Erythroblast (primary cell): ENCODE measurements at regions not wholly inside any gene's neighbourhood (a gene's known extent, or its start where the extent isn't known, plus 50 kb on each side); places are given as distances from the start of the nearest gene placed in this dataset.

Source experiments
- GATA1 ChIP-seq: IDR thresholded peaks from 2 replicates; pipeline ENCODE4 v1.6.1; 2011; ENCODE audit warnings: low read depth, mild to moderate bottlenecking, control low read depth, low read length, moderate library complexity
- POLR2A ChIP-seq: IDR thresholded peaks from 2 replicates; pipeline ENCODE4 v1.6.1; 2011; ENCODE audit warnings: mild to moderate bottlenecking, low read length

DNA sequence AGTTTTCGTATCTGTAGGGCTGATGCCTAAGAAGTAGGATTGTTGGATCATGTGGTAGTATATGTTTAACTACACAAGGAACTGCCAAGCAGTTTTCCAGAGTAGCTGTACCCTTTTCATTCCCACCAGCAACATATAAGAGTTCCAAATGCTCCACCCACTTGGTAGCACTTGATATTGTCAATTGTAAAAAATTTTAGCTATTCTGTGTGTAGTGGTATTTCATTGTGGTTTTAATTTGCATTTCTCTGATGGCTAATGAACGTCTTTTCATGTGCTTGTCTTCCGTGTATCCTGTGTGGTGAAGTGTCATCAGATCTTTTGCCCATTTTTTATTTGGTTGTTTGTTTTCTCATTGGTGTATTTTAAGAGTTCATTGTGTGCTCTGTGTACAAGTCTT is 69.7 kb downstream of the TANC2 start:
- TF ChIP-seq POLR2A, result no peak
- no peak for TF ChIP-seq GATA1
